ENCODE measurements at regions not wholly inside any gene's neighbourhood (a gene's known extent, or its start where the extent isn't known, plus 50 kb on each side); places are given as distances from the start of the nearest gene placed in this dataset.

GRCh38 chr12:34386016-34386415 is 363.7 kb downstream of the ALG10 start:
- DNase-seq = no peak

GRCh38 chr12:34386621-34387255 is 364.4 kb downstream of the ALG10 start:
- no peak for DNase-seq

GRCh38 chr12:34387711-34388635 is 365.7 kb downstream of the ALG10 start:
- no peak for DNase-seq

- DNase-seq = no peak
Observed at GRCh38 chr12:34388636-34389377, 366.5 kb downstream of the ALG10 start.

- DNase-seq = no peak
Observed at GRCh38 chr12:34389378-34390170, 367.3 kb downstream of the ALG10 start.

GRCh38 chr12:34390171-34390841 is 368.0 kb downstream of the ALG10 start:
- DNase-seq = no peak

- DNase-seq = no peak
Observed at GRCh38 chr12:34390846-34391700, 368.8 kb downstream of the ALG10 start.

- DNase-seq = no peak
Observed at GRCh38 chr12:34391771-34392581, 369.7 kb downstream of the ALG10 start.

- DNase-seq = no peak
Observed at GRCh38 chr12:34392741-34393085, 370.4 kb downstream of the ALG10 start.

GRCh38 chr12:34393086-34393820 is 371.0 kb downstream of the ALG10 start:
- DNase-seq = peak; percentile 3

- DNase-seq = no peak
Observed at GRCh38 chr12:34393821-34394150, 371.5 kb downstream of the ALG10 start.

- DNase-seq = peak; percentile 6
Observed at GRCh38 chr12:34394211-34395055, 372.1 kb downstream of the ALG10 start.

GRCh38 chr12:34395056-34396005 is 373.0 kb downstream of the ALG10 start:
- DNase-seq = peak; percentile 0

- DNase-seq = peak; percentile 8
Observed at GRCh38 chr12:34396006-34396860, 373.9 kb downstream of the ALG10 start.

- DNase-seq = peak; percentile 6
Observed at GRCh38 chr12:34396861-34397590, 374.7 kb downstream of the ALG10 start.
